ENCODE measurements at regions not wholly inside any gene's neighbourhood (a gene's known extent, or its start where the extent isn't known, plus 50 kb on each side); places are given as distances from the start of the nearest gene placed in this dataset.

- DNase-seq (ENCODE audit: extremely low read depth, insufficient read length), result no peak
- H3K36me3 ChIP-seq (ENCODE audit: control insufficient read depth, insufficient read depth, low read length), result no peaks in the 10 kb centered on the region
- no peak overlapping the region for H3K4me3 ChIP-seq (replicated peaks; ENCODE audit: low read depth, low read length)
- no peak for TF ChIP-seq CTCF (IDR thresholded peaks at IDR 0.05; ENCODE audit: insufficient read depth, low read length, poor library complexity, severe bottlenecking)
- H3K27me3 ChIP-seq (replicated peaks; ENCODE audit: control insufficient read depth, insufficient read depth, low read length), result no peaks in the 10 kb centered on the region
Observed at GRCh38 chr22:49291169-49291568, 536.5 kb downstream of the BRD1 start.

- no peak for DNase-seq (ENCODE audit: extremely low read depth, insufficient read length)
- H3K27me3 ChIP-seq (replicated peaks; ENCODE audit: control insufficient read depth, insufficient read depth, low read length), result no peaks in the 10 kb centered on the region
- TF ChIP-seq CTCF (IDR thresholded peaks at IDR 0.05; ENCODE audit: insufficient read depth, low read length, poor library complexity, severe bottlenecking), result no peak
- no peaks in the 10 kb centered on the region for H3K36me3 ChIP-seq (ENCODE audit: control insufficient read depth, insufficient read depth, low read length)
- no peak overlapping the region for H3K4me3 ChIP-seq (replicated peaks; ENCODE audit: low read depth, low read length)
Observed at GRCh38 chr22:49290711-49291110, 537.0 kb downstream of the BRD1 start.

GRCh38 chr22:49289822-49290679 lies 537.6 kb downstream of the BRD1 start:
- Histone ChIP-seq H3K27me3 (replicated peaks; ENCODE audit: control insufficient read depth, insufficient read depth, low read length) (no peaks in the 10 kb centered on the region), H3K4me3 (replicated peaks; ENCODE audit: low read depth, low read length) (no peak overlapping the region), H3K36me3 (ENCODE audit: control insufficient read depth, insufficient read depth, low read length) (no peaks in the 10 kb centered on the region)
- no peak for TF ChIP-seq CTCF (IDR thresholded peaks at IDR 0.05; ENCODE audit: insufficient read depth, low read length, poor library complexity, severe bottlenecking)
- no peak for DNase-seq (ENCODE audit: extremely low read depth, insufficient read length)

GRCh38 chr22:49286181-49286760 lies 541.4 kb downstream of the BRD1 start:
- TF ChIP-seq CTCF (IDR thresholded peaks at IDR 0.05; ENCODE audit: insufficient read depth, low read length, poor library complexity, severe bottlenecking), result no peak
- DNase-seq (ENCODE audit: extremely low read depth, insufficient read length), result no peak
- Histone ChIP-seq H3K36me3 (ENCODE audit: control insufficient read depth, insufficient read depth, low read length) (no peaks in the 10 kb centered on the region), H3K27me3 (replicated peaks; ENCODE audit: control insufficient read depth, insufficient read depth, low read length) (no peaks in the 10 kb centered on the region), H3K4me3 (replicated peaks; ENCODE audit: low read depth, low read length) (no peak overlapping the region)

- DNase-seq (ENCODE audit: extremely low read depth, insufficient read length), result no peak
- Histone ChIP-seq H3K4me3 (replicated peaks; ENCODE audit: low read depth, low read length) (no peak overlapping the region), H3K36me3 (ENCODE audit: control insufficient read depth, insufficient read depth, low read length) (no peaks in the 10 kb centered on the region), H3K27me3 (replicated peaks; ENCODE audit: control insufficient read depth, insufficient read depth, low read length) (no peaks in the 10 kb centered on the region)
- TF ChIP-seq CTCF (IDR thresholded peaks at IDR 0.05; ENCODE audit: insufficient read depth, low read length, poor library complexity, severe bottlenecking), result no peak
Observed at GRCh38 chr22:49284931-49285330, 542.7 kb downstream of the BRD1 start.
